ENCODE measurements at regions not wholly inside any gene's neighbourhood (a gene's known extent, or its start where the extent isn't known, plus 50 kb on each side); places are given as distances from the start of the nearest gene placed in this dataset.

GRCh38 chr19:31616031-31616430 is 266.8 kb upstream of the TSHZ3 start (continued):
- TF ChIP-seq GABPA (IDR thresholded peaks at IDR 0.05; ENCODE audit: borderline replicate concordance, insufficient read depth, low read length) = no peak
- TF ChIP-seq, protein P1, sequence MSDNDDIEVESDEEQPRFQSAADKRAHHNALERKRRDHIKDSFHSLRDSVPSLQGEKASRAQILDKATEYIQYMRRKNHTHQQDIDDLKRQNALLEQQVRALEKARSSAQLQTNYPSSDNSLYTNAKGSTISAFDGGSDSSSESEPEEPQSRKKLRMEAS (IDR thresholded peaks at IDR 0.05) = no peak
- TF ChIP-seq SIRT6 (IDR thresholded peaks at IDR 0.05; ENCODE audit: low read length) = no peak
- no peak for TF ChIP-seq BCL11A (IDR thresholded peaks at IDR 0.05; ENCODE audit: low read depth in 2 of 2, low read length in 2 of 2)
- TF ChIP-seq JUND (IDR thresholded peaks at IDR 0.05; ENCODE audit: low read length) = no peak
- no peak for TF ChIP-seq NRF1 (IDR thresholded peaks at IDR 0.05; ENCODE audit: low read depth, low read length)
- no peak for TF ChIP-seq TBP (IDR thresholded peaks at IDR 0.05; ENCODE audit: low read depth, low read length)
